ENCODE measurements at regions not wholly inside any gene's neighbourhood (a gene's known extent, or its start where the extent isn't known, plus 50 kb on each side); places are given as distances from the start of the nearest gene placed in this dataset.

DNA sequence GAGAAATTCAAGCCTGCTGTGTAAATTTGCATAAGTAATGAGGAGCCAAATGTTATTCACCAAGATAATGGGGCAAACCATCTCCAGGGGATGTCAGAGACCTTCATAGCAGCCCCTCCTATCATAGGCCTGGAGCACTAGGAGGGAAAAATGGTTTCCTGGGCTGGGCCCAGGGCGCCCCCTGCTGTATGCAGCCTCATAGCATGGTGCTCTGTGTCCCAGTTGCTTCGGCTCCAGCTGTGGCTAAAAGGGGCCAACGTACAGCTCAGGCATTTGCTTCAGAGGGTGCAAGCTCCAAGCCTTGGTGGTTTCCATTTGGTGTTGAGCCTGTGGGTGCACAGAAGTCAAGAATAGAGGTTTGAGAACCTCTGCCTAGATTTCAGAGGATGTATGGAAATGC is 859.3 kb downstream of the RPA4 start:
- ChIA-PET POLR2A (no interaction called here), CTCF (no interaction called here)
- in situ Hi-C loops (cut with HindIII; ENCODE audit: low pct_unique_long_range_greater_than_20kb, low sequenced_read_pairs) (no loop called here), intact Hi-C loops (cut with micrococcal nuclease; ENCODE audit: unreplicated experiment) (no loop called here)
- no peaks in the 10 kb centered on the region for H3K36me3 ChIP-seq (ENCODE audit: control insufficient read depth, insufficient read depth, low read length)
- H3K27me3 ChIP-seq (ENCODE audit: control insufficient read depth, insufficient read depth, low read length) = no peaks in the 10 kb centered on the region
- H3K4me1 ChIP-seq (ENCODE audit: control insufficient read depth, insufficient read depth, low read length) = no peaks in the 10 kb centered on the region
- H3K4me3 ChIP-seq (ENCODE audit: low read depth in 2 of 2, low read length in 2 of 2) = no peak overlapping the region
- no peak for ATAC-seq
- no peaks in the 10 kb centered on the region for H3K9me3 ChIP-seq (ENCODE audit: control insufficient read depth, insufficient read depth, low read depth, low read length)
- H3K27ac ChIP-seq (ENCODE audit: low read length) = no peak overlapping the region
- no peak for DNase-seq (ENCODE audit: low read depth, low spot score)
- no peak for TF ChIP-seq SIN3A (IDR thresholded peaks at IDR 0.05; ENCODE audit: borderline replicate concordance, insufficient read depth, low read depth, low read length)
- no peak for TF ChIP-seq TCF7L2 (IDR thresholded peaks at IDR 0.05; ENCODE audit: low read depth, low read length)
- no peak for TF ChIP-seq POLR2AphosphoS5 (IDR thresholded peaks at IDR 0.05; ENCODE audit: low read depth, low read length)
- TF ChIP-seq, protein P1, sequence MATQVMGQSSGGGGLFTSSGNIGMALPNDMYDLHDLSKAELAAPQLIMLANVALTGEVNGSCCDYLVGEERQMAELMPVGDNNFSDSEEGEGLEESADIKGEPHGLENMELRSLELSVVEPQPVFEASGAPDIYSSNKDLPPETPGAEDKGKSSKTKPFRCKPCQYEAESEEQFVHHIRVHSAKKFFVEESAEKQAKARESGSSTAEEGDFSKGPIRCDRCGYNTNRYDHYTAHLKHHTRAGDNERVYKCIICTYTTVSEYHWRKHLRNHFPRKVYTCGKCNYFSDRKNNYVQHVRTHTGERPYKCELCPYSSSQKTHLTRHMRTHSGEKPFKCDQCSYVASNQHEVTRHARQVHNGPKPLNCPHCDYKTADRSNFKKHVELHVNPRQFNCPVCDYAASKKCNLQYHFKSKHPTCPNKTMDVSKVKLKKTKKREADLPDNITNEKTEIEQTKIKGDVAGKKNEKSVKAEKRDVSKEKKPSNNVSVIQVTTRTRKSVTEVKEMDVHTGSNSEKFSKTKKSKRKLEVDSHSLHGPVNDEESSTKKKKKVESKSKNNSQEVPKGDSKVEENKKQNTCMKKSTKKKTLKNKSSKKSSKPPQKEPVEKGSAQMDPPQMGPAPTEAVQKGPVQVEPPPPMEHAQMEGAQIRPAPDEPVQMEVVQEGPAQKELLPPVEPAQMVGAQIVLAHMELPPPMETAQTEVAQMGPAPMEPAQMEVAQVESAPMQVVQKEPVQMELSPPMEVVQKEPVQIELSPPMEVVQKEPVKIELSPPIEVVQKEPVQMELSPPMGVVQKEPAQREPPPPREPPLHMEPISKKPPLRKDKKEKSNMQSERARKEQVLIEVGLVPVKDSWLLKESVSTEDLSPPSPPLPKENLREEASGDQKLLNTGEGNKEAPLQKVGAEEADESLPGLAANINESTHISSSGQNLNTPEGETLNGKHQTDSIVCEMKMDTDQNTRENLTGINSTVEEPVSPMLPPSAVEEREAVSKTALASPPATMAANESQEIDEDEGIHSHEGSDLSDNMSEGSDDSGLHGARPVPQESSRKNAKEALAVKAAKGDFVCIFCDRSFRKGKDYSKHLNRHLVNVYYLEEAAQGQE (IDR thresholded peaks at IDR 0.05; ENCODE audit: insufficient read depth in 1 of 2, low read depth in 2 of 2, low read length in 1 of 2) = no peak
- TF ChIP-seq CTCF (IDR thresholded peaks at IDR 0.05) = no peak
- BruUV-seq (replicated peaks) = no TSS peak

- in situ Hi-C loops (cut with HindIII; ENCODE audit: low pct_unique_long_range_greater_than_20kb, low sequenced_read_pairs) = no loop called here
- no peak for DNase-seq (ENCODE audit: low read depth, low spot score)
- ATAC-seq = no peak
- Histone ChIP-seq H3K27ac (ENCODE audit: low read length) (no peak overlapping the region), H3K4me3 (ENCODE audit: low read depth in 2 of 2, low read length in 2 of 2) (no peak overlapping the region), H3K27me3 (ENCODE audit: control insufficient read depth, insufficient read depth, low read length) (no peaks in the 10 kb centered on the region), H3K36me3 (ENCODE audit: control insufficient read depth, insufficient read depth, low read length) (no peaks in the 10 kb centered on the region), H3K9me3 (ENCODE audit: control insufficient read depth, insufficient read depth, low read depth, low read length) (no peaks in the 10 kb centered on the region), H3K4me1 (ENCODE audit: control insufficient read depth, insufficient read depth, low read length) (no peaks in the 10 kb centered on the region)
- no peak for TF ChIP-seq POLR2AphosphoS5 (IDR thresholded peaks at IDR 0.05; ENCODE audit: low read depth, low read length)
- TF ChIP-seq, protein P1 (IDR thresholded peaks at IDR 0.05; ENCODE audit: insufficient read depth in 1 of 2, low read depth in 2 of 2, low read length in 1 of 2) = no peak
- TF ChIP-seq CTCF (IDR thresholded peaks at IDR 0.05) = no peak
- TF ChIP-seq TCF7L2 (IDR thresholded peaks at IDR 0.05; ENCODE audit: low read depth, low read length) = no peak
- TF ChIP-seq SIN3A (IDR thresholded peaks at IDR 0.05; ENCODE audit: borderline replicate concordance, insufficient read depth, low read depth, low read length) = no peak
- BruUV-seq (replicated peaks) = no TSS peak
- CTCF ChIA-PET = no interaction called here
- POLR2A ChIA-PET = no interaction called here
- intact Hi-C loops (cut with micrococcal nuclease; ENCODE audit: unreplicated experiment) = no loop called here
These were observed 863.6 kb downstream of the RPA4 start for GRCh38 chrX:97747346-97747745.
